GM21786 (cell line): ENCODE measurements at regions not wholly inside any gene's neighbourhood (a gene's known extent, or its start where the extent isn't known, plus 50 kb on each side); places are given as distances from the start of the nearest gene placed in this dataset.
"Not testable (repeated sequence)": the region's sequence is repeated elsewhere in the genome, so short reads cannot be mapped to it uniquely, and the experiment has no call there.

Source experiments
- ATAC-seq: cut with Tn5 transposase; IDR thresholded peaks from one replicate; pipeline ENCODE4 v1.9.1; 2021; ENCODE audit not compliant: unreplicated experiment

- no peak for ATAC-seq
Observed at GRCh38 chrX:114095789-114096188, 488.1 kb upstream of the HTR2C start.

- no peak for ATAC-seq
Observed at GRCh38 chrX:114087543-114087942, 496.3 kb upstream of the HTR2C start.

GRCh38 chrX:114077773-114078172, 506.1 kb upstream of the HTR2C start:
- ATAC-seq: no peak

GRCh38 chrX:114075073-114075673, 508.7 kb upstream of the HTR2C start:
- no peak for ATAC-seq

GRCh38 chrX:114073926-114074325, 510.0 kb upstream of the HTR2C start:
- ATAC-seq: no peak

GRCh38 chrX:114071412-114071811, 512.5 kb upstream of the HTR2C start:
- ATAC-seq: no peak

GRCh38 chrX:114065577-114066223, 518.2 kb upstream of the HTR2C start:
- no peak for ATAC-seq

- ATAC-seq: no peak
Observed at GRCh38 chrX:114061226-114061625, 522.7 kb upstream of the HTR2C start.

GRCh38 chrX:114058988-114059418, 524.9 kb upstream of the HTR2C start:
- no peak for ATAC-seq

- ATAC-seq: not testable (repeated sequence)
Observed at GRCh38 chrX:114057422-114057821, 526.5 kb upstream of the HTR2C start.

- no peak for ATAC-seq
Observed at GRCh38 chrX:114051667-114052315, 532.1 kb upstream of the HTR2C start.

- ATAC-seq: no peak
Observed at GRCh38 chrX:114050075-114050796, 533.6 kb upstream of the HTR2C start.

- ATAC-seq: no peak
Observed at GRCh38 chrX:114049063-114049462, 534.8 kb upstream of the HTR2C start.

- ATAC-seq: no peak
Observed at GRCh38 chrX:114047558-114047957, 536.3 kb upstream of the HTR2C start.

- no peak for ATAC-seq
Observed at GRCh38 chrX:114046695-114047279, 537.1 kb upstream of the HTR2C start.

GRCh38 chrX:114041470-114041869, 542.4 kb upstream of the HTR2C start:
- not testable (repeated sequence) for ATAC-seq

- ATAC-seq: not testable (repeated sequence)
Observed at GRCh38 chrX:114040661-114041269, 543.1 kb upstream of the HTR2C start.

- not testable (repeated sequence) for ATAC-seq
Observed at GRCh38 chrX:114040111-114040510, 543.8 kb upstream of the HTR2C start.

GRCh38 chrX:114038358-114038757, 545.5 kb upstream of the HTR2C start:
- no peak for ATAC-seq

- no peak for ATAC-seq
Observed at GRCh38 chrX:114037515-114037914, 546.4 kb upstream of the HTR2C start.
